GM18505 (cell line): ENCODE measurements at regions not wholly inside any gene's neighbourhood (a gene's known extent, or its start where the extent isn't known, plus 50 kb on each side); places are given as distances from the start of the nearest gene placed in this dataset.
"Not testable (repeated sequence)": the region's sequence is repeated elsewhere in the genome, so short reads cannot be mapped to it uniquely, and the experiment has no call there.

Experiments used
- ATAC-seq: cut with Tn5 transposase; IDR thresholded peaks from one replicate; pipeline ENCODE4 v1.9.1; 2021; ENCODE audit not compliant: unreplicated experiment

GRCh38 chr4:4089716-4090419 lies 136.9 kb downstream of the OTOP1 start:
- not testable (repeated sequence) for ATAC-seq

GRCh38 chr4:4090720-4091119 lies 136.0 kb downstream of the OTOP1 start:
- ATAC-seq = not testable (repeated sequence)

GRCh38 chr4:4092159-4092558 lies 134.6 kb downstream of the OTOP1 start:
- ATAC-seq = not testable (repeated sequence)

GRCh38 chr4:4099610-4100009 lies 127.1 kb downstream of the OTOP1 start:
- not testable (repeated sequence) for ATAC-seq

- ATAC-seq = not testable (repeated sequence)
Observed at GRCh38 chr4:4106923-4107322, 119.8 kb downstream of the OTOP1 start.

GRCh38 chr4:4107411-4108107 lies 119.2 kb downstream of the OTOP1 start:
- ATAC-seq = not testable (repeated sequence)

GRCh38 chr4:4115381-4115780 lies 111.3 kb downstream of the OTOP1 start:
- ATAC-seq = not testable (repeated sequence)

GRCh38 chr4:4116901-4117300 lies 109.8 kb downstream of the OTOP1 start:
- not testable (repeated sequence) for ATAC-seq

GRCh38 chr4:4134368-4134767 lies 92.4 kb downstream of the OTOP1 start:
- not testable (repeated sequence) for ATAC-seq

- not testable (repeated sequence) for ATAC-seq
Observed at GRCh38 chr4:4136621-4137020, 90.1 kb downstream of the OTOP1 start.
